ENCODE measurements at regions not wholly inside any gene's neighbourhood (a gene's known extent, or its start where the extent isn't known, plus 50 kb on each side); places are given as distances from the start of the nearest gene placed in this dataset.

DNA sequence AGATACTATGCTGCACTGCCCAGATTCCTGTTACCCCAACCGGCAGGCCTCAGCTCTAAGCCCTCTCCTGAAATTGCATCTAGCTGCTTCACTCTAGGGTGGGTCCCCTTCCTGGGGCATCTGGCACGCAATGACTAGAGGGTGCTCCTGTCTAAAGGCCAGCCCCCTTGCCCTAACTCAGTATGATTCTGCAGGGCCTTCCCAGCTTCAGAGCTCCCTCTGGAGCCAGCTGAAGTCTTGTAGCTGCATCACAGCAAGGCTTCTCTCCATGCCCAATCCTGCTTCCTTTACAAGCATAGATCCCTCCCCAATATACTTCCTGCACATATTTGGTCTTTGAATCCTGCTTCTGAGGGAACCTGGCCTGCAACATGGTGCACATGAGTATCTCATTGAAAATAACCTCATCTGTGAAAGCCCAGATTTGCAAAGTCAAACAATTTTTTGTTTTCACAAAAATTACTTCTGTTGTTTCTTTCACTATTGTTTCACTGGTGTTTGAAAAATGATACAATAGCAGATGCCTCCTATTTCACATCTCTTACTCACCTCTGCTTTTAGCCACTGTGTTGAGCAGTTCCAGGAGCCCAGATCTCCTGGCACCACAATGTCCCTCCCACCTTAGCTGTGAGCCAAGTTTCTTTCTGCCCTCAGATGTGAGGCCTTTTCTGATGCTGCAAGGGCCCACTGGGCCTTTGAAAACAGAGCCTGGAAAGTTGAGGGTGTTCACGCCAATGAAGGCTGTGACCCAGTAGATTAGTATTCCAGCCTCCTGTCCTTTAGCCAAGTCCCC lies 169.5 kb upstream of the EGLN3 start:
- DNase-seq = no peak

DNA sequence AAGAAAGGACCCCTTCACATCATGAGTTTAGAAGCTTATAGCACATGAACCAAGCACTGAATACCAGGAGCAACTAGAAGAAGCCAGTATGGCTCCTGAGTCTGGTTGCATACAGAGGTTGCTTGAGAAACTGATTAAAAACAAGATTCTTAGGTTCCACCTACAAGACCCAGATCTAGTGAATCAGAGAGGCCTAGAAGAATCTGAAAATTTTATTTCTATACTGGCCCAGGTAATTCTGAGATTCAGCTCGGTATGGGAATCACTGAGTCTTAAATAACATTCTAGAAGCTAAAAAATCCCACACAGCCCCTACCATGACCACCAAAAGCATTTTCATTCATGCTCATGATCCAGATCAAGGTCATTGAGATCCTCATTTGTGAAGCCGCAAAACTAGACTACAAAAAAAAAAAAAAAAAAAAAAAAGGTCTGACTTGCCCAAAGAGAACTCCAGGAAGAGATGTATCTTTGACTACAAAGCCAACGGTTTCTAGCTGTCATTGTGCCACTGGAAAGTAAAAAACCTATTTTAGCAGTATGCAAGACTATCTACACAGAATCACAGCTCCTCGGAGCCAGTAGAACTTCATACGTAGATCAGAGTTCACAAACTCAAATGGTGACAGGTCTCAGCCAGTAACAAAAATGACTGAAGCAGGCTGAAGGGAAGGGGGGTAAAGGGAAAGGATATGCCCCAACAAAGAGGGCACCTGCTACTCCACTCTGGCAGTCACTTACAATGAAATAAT lies 168.4 kb upstream of the EGLN3 start:
- no peak for DNase-seq

DNA sequence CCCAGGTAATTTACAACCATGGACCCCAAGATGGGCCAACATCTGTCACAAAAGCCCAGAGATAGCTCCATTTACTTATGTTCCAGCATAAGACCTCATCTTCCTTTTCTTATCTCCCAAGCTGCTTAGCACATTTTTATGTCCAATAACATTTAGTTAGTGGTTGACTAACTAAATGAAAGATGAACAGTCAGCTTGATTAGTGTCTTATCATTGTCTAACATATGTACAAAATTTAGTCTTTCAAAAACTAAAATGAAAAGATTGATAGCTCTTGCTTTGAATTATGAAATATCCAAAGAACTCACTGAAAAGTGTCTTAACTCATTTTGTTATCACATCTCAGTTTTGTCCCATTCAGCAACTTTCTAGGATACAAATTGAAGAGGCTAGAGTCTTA lies 163.1 kb upstream of the EGLN3 start:
- no peak for DNase-seq

DNA sequence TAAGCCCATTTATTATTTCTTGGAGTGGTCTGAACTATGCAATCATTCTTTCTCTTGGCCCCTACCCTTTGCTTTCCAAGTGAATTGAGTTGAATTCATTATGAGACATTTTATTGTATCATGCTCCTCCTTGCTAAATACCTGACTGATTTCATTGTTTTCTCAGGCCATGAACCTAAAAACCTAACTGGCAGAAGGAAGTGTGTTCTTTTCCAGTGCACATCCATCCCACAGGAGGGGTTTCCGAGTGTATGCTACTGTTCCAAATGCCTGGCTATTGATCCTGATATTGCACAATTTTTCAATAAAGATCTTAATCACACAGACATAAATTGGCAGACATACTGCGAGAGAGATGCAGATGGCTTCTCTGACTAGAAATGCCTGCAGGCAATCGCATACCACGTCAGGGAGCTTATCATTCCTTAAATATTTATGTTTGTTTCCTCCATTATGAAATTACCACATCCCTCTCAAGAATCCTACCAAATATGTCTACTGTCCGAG lies 162.2 kb upstream of the EGLN3 start:
- no peak for DNase-seq

DNA sequence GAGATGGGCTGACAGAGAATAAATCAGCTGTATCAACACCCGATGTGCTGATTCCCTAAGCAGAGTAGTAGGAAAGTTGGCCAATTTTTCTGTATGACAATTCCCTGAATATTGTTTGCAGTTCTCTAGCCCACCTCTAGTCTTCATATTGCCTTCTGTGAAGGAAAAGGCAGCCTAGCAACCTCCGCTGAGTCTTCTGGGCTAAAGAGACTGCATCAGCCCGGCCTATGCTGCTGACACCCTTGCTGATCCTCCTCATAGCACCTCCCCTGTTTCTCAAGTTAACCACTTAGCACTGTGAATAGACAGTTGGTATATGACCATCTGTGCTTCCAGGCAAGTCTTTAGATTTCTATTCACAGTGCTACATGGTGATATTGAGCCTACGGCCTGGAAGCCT lies 161.1 kb upstream of the EGLN3 start:
- DNase-seq = no peak

DNA sequence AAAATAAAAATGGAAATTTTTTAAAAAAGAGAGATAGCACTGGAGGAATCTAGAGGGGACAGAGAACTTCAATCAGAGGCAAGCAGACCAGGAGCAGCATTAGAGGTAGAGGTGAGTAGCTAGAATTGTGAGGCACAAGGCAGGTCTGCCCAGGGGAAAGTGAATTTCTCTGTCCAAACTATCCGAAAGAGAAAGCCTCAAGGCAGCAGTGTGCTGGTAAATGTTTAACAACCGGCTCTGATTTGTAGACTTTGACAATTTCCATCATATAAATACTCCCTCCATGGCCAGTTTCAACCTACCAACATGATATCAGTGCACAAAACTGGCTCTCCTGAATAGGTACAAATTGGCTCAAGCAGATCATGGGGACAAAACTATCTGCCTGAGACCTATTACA lies 160.6 kb upstream of the EGLN3 start:
- DNase-seq = no peak

DNA sequence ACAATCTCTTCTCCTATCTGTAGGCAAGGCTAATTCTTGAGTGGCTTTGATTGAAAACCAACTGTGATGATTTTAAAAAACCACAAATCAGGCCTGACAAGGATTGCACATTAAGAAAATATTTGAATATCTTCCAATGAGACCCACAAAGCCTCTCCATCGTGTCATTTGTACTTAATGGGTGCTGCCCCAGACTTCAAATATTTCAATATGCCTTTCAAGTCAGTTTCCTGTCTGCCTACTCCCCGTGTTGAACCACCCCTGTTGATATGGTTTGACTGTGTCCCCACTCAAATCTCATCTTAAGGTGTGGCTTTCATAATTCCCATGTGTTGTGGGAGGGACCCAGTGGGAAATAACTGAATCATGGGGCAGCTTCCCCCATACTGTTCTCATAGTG lies 159.7 kb upstream of the EGLN3 start:
- no peak for DNase-seq

DNA sequence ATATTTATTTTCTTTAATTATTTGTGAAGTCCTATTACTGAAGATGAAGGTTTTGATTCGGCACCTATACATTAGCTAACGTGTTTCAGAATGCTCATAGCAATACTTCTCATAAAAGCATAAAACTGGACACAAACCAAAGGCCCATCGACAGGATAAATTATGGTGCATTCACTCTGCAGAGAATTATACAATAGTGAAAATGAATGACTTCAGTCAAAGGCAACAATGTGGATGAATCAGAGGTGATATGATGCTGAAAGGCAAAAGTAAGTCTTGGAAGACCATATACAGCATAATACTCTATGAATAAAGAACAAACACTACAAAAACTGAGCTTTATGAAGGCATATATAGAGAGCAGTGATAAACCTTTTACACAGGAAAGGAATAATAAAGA lies 156.6 kb upstream of the EGLN3 start:
- DNase-seq = no peak

DNA sequence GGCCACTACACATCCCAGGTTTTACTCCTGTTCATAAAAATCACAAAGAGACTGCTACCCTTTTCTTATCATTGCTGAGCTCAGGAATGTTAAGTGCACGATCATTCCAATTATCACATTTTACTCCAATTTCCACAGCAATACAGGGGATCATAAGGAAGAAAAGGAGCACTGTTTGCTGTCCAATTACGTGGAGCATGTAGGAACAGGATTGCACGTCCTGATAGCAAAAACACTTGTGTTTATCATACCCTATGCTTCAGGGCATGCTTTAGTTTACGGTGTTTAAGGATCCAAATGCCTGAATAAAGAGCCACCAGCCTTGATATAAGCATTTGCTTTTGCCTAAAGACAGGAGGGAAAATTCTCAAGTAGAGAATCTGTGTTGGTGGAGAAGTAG lies 155.4 kb upstream of the EGLN3 start:
- DNase-seq = no peak

DNA sequence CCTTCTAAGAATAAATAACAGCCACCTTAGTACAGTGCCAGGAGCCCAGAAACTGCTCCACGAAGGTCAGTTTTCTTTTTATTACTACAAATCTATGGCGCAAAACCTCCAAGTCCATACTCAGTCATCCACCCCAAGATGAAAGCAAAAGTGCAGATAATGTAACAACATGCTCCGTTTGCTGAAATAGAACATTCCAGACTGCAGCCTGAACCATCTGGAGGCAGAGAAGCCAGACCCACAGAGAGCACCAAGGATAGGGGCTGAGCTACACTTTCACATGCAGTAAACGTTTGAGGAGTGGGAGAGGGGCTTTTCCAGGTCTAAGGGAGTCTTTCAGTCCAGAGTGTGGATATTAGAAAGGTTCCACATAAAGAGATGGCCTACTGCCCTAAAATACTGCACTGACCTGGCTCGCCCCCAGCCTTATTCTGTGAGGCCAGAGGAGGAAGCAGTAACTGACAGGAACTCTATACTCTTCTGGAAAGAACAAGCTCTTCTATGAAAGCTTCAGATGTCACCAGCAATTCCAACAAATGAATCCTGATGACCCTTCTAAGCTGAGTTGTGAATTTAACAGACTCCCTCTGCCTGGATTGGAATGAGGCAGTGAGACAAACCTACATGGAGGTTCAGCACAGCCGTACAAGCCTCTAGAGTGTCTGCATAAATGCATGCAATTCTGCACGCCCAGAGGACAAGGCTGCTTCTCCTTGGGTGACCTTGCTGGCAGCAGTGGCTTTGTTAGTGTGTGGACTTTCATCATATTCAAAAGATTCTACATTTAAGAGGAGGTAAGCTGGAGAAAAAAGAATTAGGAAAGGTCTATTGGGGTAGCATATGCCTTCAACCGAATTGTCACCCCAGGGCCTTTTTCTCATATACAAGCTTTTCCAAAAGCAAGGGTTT lies 153.9 kb upstream of the EGLN3 start:
- DNase-seq = no peak

DNA sequence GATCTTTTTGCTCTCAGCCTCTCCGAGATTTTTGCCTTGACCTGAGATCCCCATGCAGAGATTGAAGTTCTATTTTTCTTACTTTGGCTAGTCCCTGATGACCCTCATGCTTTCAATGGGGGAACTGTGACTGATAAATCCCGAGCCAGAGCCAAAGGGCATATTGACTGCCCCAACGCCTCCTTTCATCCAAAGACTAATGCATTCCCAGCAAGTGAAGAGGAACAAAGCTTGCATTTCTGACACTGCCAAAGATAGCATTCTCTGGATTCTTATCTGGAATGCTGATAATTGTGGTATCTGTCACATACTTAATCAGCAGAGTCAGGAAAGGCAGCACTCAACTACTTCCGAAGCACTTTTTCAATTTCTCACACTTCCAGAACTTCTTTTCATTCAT lies 152.3 kb upstream of the EGLN3 start:
- DNase-seq = no peak

DNA sequence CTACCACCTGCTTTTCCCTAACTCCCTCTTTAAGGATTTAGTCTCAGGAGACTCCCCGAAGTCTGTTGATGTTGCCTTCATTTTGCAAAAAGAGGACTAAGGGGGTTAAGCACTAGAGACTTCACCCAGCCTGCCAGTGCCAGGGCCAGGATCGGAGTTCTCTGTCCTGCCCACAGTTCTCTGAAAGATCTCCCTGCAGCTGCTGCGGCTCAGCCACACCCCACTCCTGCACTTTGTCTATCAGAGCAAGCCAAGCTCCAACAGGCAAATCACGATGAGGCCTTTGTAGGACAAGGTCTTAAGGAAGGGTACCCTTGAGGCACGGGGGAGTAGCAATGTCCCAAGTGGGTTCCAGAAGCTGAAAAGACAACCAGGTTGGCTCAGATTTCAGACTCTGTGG lies 148.8 kb upstream of the EGLN3 start:
- no peak for DNase-seq

DNA sequence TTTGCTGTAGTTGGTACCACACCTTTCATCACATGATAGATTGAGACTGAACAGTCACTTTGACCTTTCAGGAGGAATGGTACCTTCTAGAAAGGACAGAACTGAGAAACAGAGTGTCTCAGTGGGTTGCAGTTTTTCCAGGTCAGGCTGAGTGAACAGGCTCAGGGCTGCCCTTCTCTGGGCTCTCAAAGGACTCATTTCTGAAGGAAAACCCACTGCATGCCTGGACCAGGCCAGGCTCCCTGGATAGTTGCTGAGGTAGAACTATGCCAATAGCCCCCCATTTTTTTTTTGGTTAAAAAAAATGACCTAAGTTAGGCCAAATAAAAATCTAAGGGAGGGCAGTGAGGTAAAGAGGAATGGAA lies 148.1 kb upstream of the EGLN3 start:
- no peak for DNase-seq

DNA sequence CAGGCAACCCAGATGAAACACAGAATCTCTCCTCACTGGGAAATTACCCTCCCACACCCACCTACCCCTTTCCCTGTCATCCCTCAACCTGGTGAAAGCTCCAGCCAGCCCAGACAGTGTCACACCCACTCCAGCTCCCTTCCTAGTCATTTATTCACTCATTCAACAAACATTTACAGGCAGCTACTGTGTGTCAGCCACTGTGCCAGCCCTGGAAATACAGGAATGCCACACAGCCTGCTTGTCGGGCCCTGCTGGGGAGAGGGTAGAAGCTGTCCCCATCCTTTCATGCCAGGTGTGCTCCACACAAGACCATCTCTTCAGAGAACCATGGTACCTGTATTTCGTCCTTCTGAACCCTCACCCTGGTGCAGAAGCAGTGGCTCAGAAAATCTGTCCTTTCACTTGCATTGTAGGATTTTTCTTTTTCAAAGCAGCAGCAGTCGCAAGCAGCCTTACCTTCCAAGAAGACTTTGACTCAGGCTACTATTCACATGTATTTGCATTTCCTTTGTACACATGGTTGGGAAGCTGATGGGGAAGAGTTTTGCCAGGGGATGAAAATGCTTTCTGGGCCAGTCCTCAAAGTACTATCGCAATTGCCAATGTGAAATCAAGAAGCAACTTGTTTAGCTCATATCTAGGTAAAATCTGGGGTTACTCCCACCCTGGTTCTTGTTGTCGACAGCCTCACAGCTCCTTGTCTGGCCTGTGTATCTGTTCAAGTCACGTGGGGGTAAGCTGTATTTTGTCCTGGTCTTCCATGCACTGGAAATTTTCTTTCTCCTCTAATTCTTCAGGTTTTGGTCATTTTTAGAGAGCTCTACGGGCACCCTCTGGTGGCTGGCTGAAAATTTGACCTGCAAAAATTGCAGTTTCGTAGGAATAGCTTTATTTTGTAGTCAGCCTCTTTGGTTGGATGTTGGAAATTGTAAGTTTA lies 147.4 kb upstream of the EGLN3 start:
- no peak for DNase-seq

DNA sequence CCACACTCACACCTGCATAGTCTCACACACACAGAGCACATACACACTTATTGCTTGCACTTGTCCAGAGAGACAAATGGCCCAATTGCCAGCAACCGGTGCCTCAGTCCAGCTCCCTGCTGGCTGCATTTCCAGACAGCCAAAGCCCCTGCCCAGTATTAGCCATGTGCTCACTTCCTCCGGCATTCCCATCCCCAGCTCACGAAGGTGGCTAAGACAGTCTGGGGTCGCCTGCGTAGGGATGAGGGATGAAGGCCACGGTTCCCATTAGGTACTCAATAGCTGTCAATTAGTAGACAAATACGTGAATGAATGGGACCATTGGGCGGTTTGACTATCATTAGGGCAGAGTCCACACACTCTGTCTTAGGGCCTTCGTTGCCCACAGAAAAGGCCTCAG lies 146.8 kb upstream of the EGLN3 start:
- no peak for DNase-seq

DNA sequence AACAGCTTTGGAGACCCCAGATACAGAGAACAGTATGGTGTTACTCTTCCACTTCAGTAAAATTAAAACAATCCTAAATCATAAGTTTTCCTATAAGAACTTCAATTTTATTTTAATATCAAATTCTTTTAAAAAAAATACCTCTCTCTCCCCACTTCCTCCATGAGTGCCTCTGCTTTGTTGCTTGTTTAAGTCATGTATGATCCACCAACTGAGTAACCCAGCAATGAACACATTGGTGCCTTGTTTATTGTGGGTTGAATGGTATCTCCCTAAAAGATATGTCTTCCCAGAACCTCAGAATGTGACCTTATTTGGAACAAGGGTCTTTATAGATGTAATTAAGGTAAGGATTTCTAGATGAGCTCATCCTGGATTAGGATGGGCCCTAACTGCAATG lies 143.5 kb upstream of the EGLN3 start:
- DNase-seq = no peak

DNA sequence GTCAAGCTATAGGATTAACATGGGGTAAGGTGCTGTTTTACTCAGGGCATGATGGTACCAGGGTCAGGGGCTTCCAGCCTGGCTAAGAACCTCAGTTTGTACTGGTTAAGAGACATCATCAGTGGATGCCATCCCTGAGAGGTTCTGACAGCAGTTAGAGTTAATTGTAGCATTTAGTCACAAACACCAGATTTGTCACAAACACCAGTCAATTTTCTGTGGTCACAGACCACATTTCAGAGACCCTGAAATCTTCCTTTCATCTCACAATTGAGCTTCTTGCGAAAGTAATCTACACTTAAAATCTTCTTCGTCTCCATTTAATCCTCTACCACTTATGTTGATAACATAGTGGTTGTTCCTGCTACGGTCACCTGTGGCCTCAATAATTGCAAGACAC lies 143.0 kb upstream of the EGLN3 start:
- DNase-seq = no peak

DNA sequence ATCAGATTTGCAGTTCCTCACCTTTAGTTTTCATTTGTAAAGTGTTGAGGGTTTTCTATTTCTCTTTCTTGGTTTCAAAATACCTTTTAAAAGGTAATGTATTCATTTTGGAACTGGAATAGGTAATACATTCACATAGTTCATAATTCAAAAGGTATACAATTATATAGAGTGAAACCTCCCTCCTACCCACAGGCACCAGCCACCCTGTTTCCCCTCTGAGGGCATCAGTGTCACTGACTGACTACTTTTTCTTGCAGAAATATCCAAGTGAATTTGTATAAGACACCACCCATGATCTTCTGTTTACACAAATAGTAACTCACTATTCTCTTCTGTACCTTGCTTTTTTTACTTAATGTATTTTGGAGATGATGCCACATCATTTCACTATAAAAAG lies 139.6 kb upstream of the EGLN3 start:
- no peak for DNase-seq

DNA sequence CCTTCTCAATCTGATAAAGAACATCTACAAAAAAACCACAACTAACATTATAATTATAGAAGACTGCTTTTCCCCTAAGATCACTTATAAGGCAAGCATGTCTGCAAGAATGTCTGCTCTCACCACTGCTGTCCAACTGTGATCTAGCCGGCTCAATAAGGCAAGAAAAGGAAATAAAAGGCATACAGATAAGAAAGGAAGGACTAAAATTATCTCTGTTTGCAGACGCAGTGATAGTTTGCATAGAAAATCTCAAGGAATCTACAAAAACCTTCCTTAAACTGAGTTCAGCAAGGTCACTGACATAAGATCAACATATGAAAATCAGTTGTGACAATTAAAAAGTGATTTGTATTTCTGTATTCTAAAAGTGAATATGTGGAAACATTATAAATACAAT lies 138.0 kb upstream of the EGLN3 start:
- DNase-seq = no peak

DNA sequence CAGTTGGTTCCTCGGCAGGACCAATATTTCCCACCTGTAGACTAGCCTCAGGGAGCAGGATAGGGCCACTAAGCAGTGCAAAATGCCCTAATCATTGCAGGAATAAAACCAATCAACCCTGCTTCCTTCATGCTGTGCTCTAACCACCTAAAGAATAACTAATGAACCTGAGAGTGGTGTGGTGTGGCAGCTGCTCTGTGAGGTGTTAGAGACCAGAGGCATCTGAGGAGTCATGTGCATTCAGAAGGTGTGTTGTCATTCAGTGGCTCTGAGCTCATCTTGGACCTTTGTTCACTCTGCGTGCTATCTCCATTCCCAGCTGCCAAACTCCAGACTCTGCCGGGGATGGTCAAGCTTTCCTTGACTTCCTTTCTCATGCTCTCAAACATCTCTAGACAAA lies 136.7 kb upstream of the EGLN3 start:
- DNase-seq = no peak

DNA sequence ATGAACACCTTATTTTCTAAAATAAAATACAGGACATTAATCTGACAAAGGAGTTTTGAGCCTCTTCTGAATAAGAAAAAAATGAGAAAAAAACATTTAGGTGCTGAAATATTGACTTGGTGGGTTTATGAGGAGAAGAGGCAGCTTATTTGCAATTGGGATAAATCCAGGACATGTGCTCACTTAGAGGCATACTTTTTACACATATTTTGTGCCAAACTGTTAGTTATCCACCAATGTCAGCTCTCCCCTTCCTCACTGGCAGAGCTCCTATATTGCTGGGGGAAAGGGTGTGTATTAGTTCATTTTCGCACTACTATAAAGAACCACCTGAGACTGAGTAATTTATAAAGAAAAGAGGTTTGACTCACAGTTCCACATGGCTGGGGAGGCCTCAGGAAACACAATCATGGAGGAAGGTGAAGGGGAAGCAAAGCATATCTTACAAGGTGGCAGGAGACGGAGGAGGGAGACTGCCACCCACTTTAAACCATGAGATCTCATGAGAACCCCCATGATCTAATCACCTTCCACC lies 135.4 kb upstream of the EGLN3 start:
- DNase-seq = no peak

DNA sequence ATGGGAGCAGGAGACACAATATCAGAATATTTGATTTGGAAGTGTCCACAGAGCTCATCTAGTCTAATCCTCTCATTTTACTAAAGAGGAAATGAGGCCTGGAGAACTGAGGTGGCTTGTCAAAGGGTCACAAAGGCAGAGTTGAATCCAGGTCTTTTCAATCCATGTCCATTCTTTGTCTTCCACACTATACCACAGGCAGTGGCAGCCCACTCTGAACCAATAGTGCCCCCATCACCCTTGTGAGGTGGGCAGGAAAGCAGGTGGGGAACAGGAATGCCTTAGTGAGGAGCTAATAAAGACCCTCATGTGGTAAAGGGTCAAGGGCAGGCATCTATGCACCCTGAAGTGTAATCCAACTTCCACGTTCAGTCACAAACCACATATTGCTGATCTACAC lies 134.8 kb upstream of the EGLN3 start:
- no peak for DNase-seq
